CD4-positive, alpha-beta memory T cell (primary cell): ENCODE measurements at regions not wholly inside any gene's neighbourhood (a gene's known extent, or its start where the extent isn't known, plus 50 kb on each side); places are given as distances from the start of the nearest gene placed in this dataset.

Experiments used
- CTCF ChIA-PET: fragments of 350-600 bp; sonication (Branson Sonifier 250); formaldehyde crosslinking; loops from one replicate; lab custom pipeline; 2021; ENCODE audit warnings: inconsistent platforms; ENCODE audit not compliant: partially characterized antibody; lab: Charles Lee
- POLR2A ChIA-PET: fragments of 350-600 bp; sonication (Branson Sonifier 250); formaldehyde crosslinking; loops from one replicate; lab custom pipeline; 2021; ENCODE audit not compliant: partially characterized antibody; lab: Charles Lee
- DNase-seq, 5 donors: peaks; one replicate each; pipeline versions ENCODE4 v3.0.0 to v3.0.0-alpha.2; 2020 to 2022; ENCODE audit warnings: mixed read lengths in 1 of 5
- H3K27ac ChIP-seq: one replicate; pipeline ENCODE4 v1.7.0; 2013; ENCODE audit warnings: low read depth, low read length
- H3K27me3 ChIP-seq: 2 replicates; pipeline ENCODE4 v1.7.0; 2013; ENCODE audit warnings: mild to moderate bottlenecking, low read length, moderate library complexity; ENCODE audit not compliant: insufficient read depth
- H3K36me3 ChIP-seq: 2 replicates; pipeline ENCODE4 v1.7.0; 2013; ENCODE audit warnings: mild to moderate bottlenecking, low read length, moderate library complexity; ENCODE audit not compliant: insufficient read depth
- H3K4me1 ChIP-seq: 2 replicates; pipeline ENCODE4 v1.7.0; 2013; ENCODE audit warnings: mild to moderate bottlenecking, low read length, moderate library complexity; ENCODE audit not compliant: insufficient read depth
- H3K4me3 ChIP-seq, 2 donors: one replicate each; pipeline ENCODE4 v1.7.0; 2013; ENCODE audit warnings: low read length in 2 of 2, mild to moderate bottlenecking in 1 of 2
- H3K9me3 ChIP-seq, 2 donors: one replicate each; pipeline ENCODE4 v1.7.0; 2013; ENCODE audit warnings: low read length in 2 of 2, control low read depth in 1 of 2; ENCODE audit not compliant: control insufficient read depth in 1 of 2
- H3K27ac Mint-ChIP-seq, 7 donors: one replicate each; pipeline ENCODE4 v1.8.0; 2020 to 2021; ENCODE audit warnings: mixed read lengths in 7 of 7, mild to moderate bottlenecking in 6 of 7, inconsistent platforms in 3 of 7, moderate library complexity in 3 of 7
- H3K27me3 Mint-ChIP-seq, 2 donors: one replicate each; pipeline ENCODE4 v1.8.0; 2020 to 2021; ENCODE audit warnings: mixed read lengths in 2 of 2
- H3K36me3 Mint-ChIP-seq, 2 donors: one replicate each; pipeline ENCODE4 v1.8.0; 2020 to 2021; ENCODE audit warnings: mixed read lengths in 2 of 2, inconsistent platforms in 1 of 2, mild to moderate bottlenecking in 1 of 2
- H3K4me1 Mint-ChIP-seq, 4 donors: one replicate each; pipeline ENCODE4 v1.8.0; 2020 to 2021; ENCODE audit warnings: mixed read lengths in 4 of 4, mild to moderate bottlenecking in 1 of 4
- H3K4me3 Mint-ChIP-seq, 8 donors: one replicate each; pipeline ENCODE4 v1.8.0; 2020 to 2021; ENCODE audit warnings: mixed read lengths in 8 of 8, mild to moderate bottlenecking in 7 of 8, moderate library complexity in 6 of 8, inconsistent platforms in 3 of 8
- H3K9me3 Mint-ChIP-seq, 8 donors: one replicate each; pipeline ENCODE4 v1.8.0; 2020 to 2021; ENCODE audit warnings: mixed read lengths in 8 of 8, mild to moderate bottlenecking in 5 of 8, inconsistent platforms in 3 of 8, moderate library complexity in 1 of 8
- intact Hi-C: fragments of 100-400 bp; cut with micrococcal nuclease; formaldehyde crosslinking; loops from one replicate; pipeline ENCODE4 v1.15.1; 2023

DNA sequence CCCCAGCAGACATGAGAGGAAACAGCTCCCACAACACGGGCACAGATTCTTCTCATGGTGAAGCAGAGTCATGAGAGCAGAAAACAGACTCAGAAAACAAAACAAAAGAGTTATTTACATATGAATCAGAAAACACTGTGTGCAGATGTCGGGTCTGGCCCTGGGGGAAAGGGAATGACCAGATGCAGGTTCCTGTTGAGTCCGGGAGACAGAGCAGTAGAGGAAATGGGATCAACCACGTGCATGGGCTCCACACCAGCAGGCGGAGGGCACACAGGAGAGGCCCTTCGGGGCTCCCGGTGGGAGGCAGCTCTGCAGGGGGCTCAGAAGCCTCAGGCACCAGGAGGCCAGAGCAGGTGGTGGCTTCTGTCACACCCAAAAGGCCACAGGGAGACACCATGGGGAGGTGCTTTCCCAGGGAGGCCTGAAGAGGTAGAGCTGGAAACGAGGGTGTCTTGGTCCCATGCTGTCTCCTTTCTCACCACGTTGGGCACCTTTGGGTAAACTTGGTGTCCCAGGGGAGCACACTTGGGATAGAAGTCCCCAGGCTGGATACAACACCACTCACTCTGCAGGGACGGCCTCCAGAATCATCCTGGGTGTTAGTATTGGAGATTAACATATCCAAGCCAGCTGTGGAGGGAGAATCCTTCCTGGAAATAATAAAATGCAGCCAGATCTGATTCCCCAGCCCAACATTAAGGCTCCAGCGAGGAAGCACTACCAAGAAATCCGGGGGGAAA is 764.7 kb downstream of the BRD1 start:
- Histone ChIP-seq H3K36me3 (no peaks in the 10 kb centered on the region), H3K4me1 (no peaks in the 10 kb centered on the region), H3K4me3 (no peak overlapping the region), H3K27me3 (no peaks in the 10 kb centered on the region), H3K27ac (no peak overlapping the region), H3K9me3 (no peaks in the 10 kb centered on the region)
- POLR2A ChIA-PET, result no interaction called here
- intact Hi-C loops, result no loop called here
- no peaks in the 10 kb centered on the region for H3K36me3 Mint-ChIP-seq
- H3K27me3 Mint-ChIP-seq, result peaks cover 7 to 20% of the 10 kb centered on the region in 2 donors
- H3K27ac Mint-ChIP-seq, result no peak overlapping the region
- CTCF ChIA-PET, result no interaction called here
- no peaks in the 10 kb centered on the region for H3K4me1 Mint-ChIP-seq
- peaks cover 0 to 1% (median 0%) of the 10 kb centered on the region in 8 donors for H3K9me3 Mint-ChIP-seq
- H3K4me3 Mint-ChIP-seq, result no peak overlapping the region
- DNase-seq, result no peak

DNA sequence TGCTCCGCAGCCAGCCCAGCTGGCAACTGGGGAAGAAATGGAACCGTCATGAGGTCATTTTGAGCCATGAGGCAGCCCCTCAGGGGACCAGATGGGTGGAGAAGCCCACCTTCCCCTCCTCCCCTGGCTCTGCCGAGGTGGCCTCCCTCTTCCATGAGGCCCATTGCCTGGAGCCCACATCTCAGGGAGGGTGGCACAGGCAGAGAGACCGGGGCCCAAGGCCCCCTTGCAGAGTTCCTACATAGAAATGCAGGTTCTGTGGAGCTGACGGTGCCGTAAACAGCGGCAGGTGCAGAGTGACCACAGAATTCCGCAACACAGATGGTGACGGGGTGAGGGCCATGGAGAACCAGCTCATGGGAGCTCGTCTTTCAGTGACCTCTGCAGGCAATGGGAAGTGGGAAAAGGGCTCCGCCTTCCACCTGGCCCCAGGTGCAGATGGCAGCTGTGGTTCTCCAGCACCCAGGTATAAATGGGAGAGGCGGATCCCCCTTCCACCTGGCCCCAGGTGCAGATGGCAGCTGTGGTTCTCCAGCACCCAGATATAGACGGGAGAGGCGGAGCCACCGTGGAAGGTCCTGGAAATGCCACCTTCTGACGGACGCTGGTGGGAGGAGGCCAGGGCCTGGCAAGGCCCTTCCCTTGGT is 765.4 kb downstream of the BRD1 start:
- Histone ChIP-seq H3K27me3 (no peaks in the 10 kb centered on the region), H3K36me3 (no peaks in the 10 kb centered on the region), H3K9me3 (no peaks in the 10 kb centered on the region), H3K4me1 (no peaks in the 10 kb centered on the region), H3K27ac (no peak overlapping the region), H3K4me3 (no peak overlapping the region)
- Mint-ChIP-seq H3K9me3 (peaks cover 0 to 1% (median 0%) of the 10 kb centered on the region in 8 donors), H3K36me3 (no peaks in the 10 kb centered on the region), H3K4me1 (no peaks in the 10 kb centered on the region), H3K4me3 (no peak overlapping the region), H3K27me3 (peaks cover 7 to 24% of the 10 kb centered on the region in 2 donors), H3K27ac (no peak overlapping the region)
- DNase-seq, result no peak
- intact Hi-C loops, result no loop called here
- POLR2A ChIA-PET, result no interaction called here
- CTCF ChIA-PET, result no interaction called here

DNA sequence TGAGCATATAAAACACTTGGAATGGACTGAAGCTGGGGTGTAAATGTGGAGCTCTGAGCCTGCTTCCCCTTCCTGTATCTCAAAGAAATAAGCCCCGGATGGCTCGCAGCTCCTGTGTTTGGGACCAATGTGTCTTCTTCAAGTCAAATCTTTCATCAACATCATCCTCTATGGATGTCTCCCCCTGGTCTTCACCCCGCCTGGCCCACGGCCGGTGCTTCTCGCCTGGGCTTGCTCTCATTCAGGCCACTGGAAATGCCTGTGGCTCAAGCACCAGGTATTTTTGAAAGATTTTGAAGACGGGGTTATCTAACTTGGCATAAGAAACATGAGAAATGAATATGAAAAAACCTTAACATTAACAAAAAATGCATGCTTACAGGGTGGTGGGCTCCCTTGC is 769.8 kb downstream of the BRD1 start:
- Mint-ChIP-seq H3K36me3 (no peaks in the 10 kb centered on the region), H3K4me1 (no peaks in the 10 kb centered on the region), H3K9me3 (peaks cover 0 to 1% (median 0%) of the 10 kb centered on the region in 8 donors), H3K4me3 (no peak overlapping the region), H3K27ac (no peak overlapping the region), H3K27me3 (peaks cover 5 to 23% of the 10 kb centered on the region in 2 donors)
- H3K4me3 ChIP-seq, result no peak overlapping the region
- no peak overlapping the region for H3K27ac ChIP-seq
- intact Hi-C loops, result loop anchor here (10.0 kb wide), 1 partner anchor 1703 kb away; no protein-coding TSS in a partner anchor
- no peaks in the 10 kb centered on the region for H3K9me3 ChIP-seq
- ChIA-PET CTCF (no interaction called here), POLR2A (no interaction called here)
- H3K36me3 ChIP-seq, result no peaks in the 10 kb centered on the region
- no peak for DNase-seq
- H3K4me1 ChIP-seq, result no peaks in the 10 kb centered on the region
- no peaks in the 10 kb centered on the region for H3K27me3 ChIP-seq

DNA sequence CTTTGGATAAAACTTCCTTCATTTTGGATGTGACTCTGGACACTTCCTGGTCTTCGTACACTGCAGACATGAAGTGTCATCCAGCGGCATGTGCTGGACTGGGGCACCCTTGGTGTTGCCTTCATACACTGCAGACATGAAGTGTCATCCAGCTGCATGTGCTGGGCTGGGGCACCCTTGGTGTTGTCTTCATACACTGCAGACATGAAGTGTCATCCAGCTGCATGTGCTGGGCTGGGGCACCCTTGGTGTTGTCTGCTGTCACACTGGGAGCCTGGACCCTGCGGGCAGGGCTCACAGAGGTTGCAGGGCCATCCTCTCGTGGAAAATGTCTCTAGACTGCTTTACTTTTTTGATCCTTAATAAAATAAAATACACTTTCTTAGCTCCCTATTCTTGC is 771.4 kb downstream of the BRD1 start:
- intact Hi-C loops, result loop anchor here (10.0 kb wide), 1 partner anchor 1702 kb away; no protein-coding TSS in a partner anchor
- Histone ChIP-seq H3K4me1 (no peaks in the 10 kb centered on the region), H3K27ac (no peak overlapping the region), H3K27me3 (no peaks in the 10 kb centered on the region), H3K4me3 (no peak overlapping the region), H3K36me3 (no peaks in the 10 kb centered on the region), H3K9me3 (no peaks in the 10 kb centered on the region)
- Mint-ChIP-seq H3K27me3 (peaks cover 3 to 23% of the 10 kb centered on the region in 2 donors), H3K27ac (no peak overlapping the region), H3K4me3 (no peak overlapping the region), H3K36me3 (no peaks in the 10 kb centered on the region), H3K9me3 (no peaks in the 10 kb centered on the region), H3K4me1 (peaks cover 0 to 2% (median 0%) of the 10 kb centered on the region in 4 donors)
- no peak for DNase-seq
- ChIA-PET POLR2A (no interaction called here), CTCF (no interaction called here)

DNA sequence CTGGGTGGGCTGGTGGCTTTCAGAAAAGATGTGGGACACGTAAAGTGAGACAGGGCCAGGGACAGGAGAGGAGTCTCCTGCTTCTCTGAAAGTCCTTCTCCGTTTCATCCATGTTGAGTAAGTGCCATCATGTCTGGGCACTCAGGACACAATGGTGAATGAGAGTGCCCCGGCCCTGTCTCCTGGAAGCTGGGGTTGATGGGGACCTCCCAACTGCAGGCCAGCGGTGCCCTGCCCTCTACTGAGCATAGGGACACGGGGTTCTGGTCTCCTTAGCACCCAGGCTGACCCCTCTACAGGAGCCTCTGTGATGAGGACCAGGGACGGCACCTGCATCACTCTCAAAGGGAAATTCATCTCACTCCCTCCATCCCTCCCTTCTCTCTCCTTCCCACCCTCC is 772.3 kb downstream of the BRD1 start:
- H3K27ac ChIP-seq, result no peak overlapping the region
- intact Hi-C loops, result loop anchor here (10.0 kb wide), 1 partner anchor 1701 kb away; no protein-coding TSS in a partner anchor
- no peak overlapping the region for H3K4me3 Mint-ChIP-seq
- peaks cover 0 to 2% (median 0%) of the 10 kb centered on the region in 4 donors for H3K4me1 Mint-ChIP-seq
- ChIA-PET CTCF (no interaction called here), POLR2A (no interaction called here)
- no peaks in the 10 kb centered on the region for H3K4me1 ChIP-seq
- H3K36me3 ChIP-seq, result no peaks in the 10 kb centered on the region
- no peaks in the 10 kb centered on the region for H3K27me3 ChIP-seq
- peaks cover 3 to 23% of the 10 kb centered on the region in 2 donors for H3K27me3 Mint-ChIP-seq
- no peaks in the 10 kb centered on the region for H3K9me3 Mint-ChIP-seq
- H3K4me3 ChIP-seq, result no peak overlapping the region
- H3K27ac Mint-ChIP-seq, result no peak overlapping the region
- no peaks in the 10 kb centered on the region for H3K36me3 Mint-ChIP-seq
- no peak for DNase-seq
- H3K9me3 ChIP-seq, result no peaks in the 10 kb centered on the region

DNA sequence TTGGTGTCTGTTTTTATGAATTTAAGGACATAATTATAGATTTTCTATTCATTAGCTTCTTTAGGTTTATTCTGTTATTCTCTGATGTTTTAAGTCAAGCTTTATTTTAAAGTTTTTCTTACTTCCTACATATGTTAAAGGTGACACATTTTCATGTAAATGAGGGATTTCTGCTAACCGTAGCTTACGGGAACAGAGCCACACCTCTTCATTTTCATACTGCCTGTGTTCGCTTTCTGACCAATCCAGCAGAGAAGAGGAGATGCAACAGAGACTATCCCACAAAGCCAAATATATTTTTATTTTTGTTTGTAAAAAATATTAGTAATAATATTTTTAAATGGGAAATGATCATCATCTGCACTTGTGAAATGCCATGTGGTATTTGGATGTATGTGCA is 774.1 kb downstream of the BRD1 start:
- H3K9me3 ChIP-seq, result no peaks in the 10 kb centered on the region
- Mint-ChIP-seq H3K36me3 (no peaks in the 10 kb centered on the region), H3K4me1 (peaks cover 0 to 2% (median 0%) of the 10 kb centered on the region in 4 donors), H3K4me3 (no peak overlapping the region), H3K27me3 (peaks cover 0 to 22% of the 10 kb centered on the region in 2 donors), H3K27ac (no peak overlapping the region), H3K9me3 (no peaks in the 10 kb centered on the region)
- no peak overlapping the region for H3K27ac ChIP-seq
- no peaks in the 10 kb centered on the region for H3K36me3 ChIP-seq
- ChIA-PET POLR2A (no interaction called here), CTCF (no interaction called here)
- intact Hi-C loops, result loop anchor here (10.0 kb wide), 1 partner anchor 1699 kb away; no protein-coding TSS in a partner anchor
- H3K4me1 ChIP-seq, result no peaks in the 10 kb centered on the region
- no peaks in the 10 kb centered on the region for H3K27me3 ChIP-seq
- DNase-seq, result no peak
- H3K4me3 ChIP-seq, result no peak overlapping the region

DNA sequence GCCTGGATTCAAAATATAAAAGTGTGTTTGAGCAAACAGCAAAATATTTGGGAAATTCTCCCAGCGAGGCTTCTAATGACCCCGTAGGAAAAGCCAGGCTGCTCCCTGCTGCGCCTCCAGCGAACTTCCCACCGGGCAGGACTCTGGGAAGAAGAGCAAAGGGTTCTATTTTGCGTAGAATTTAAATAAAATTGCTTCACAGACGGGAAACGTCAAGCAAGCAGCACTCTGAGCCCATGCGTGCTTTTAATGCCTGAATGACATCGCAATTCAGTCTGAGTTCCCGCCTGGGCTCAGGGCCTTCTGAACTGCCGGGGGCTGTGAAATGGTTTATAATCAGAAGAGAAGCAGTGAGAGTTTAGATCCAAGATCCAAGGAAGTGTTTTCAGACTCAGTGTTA is 775.1 kb downstream of the BRD1 start:
- H3K27me3 Mint-ChIP-seq, result peaks cover 0 to 16% of the 10 kb centered on the region in 2 donors
- Histone ChIP-seq H3K4me1 (no peaks in the 10 kb centered on the region), H3K4me3 (no peak overlapping the region), H3K36me3 (no peaks in the 10 kb centered on the region), H3K27ac (no peak overlapping the region), H3K27me3 (no peaks in the 10 kb centered on the region), H3K9me3 (no peaks in the 10 kb centered on the region)
- DNase-seq, result no peak
- no peaks in the 10 kb centered on the region for H3K9me3 Mint-ChIP-seq
- no peaks in the 10 kb centered on the region for H3K36me3 Mint-ChIP-seq
- H3K4me1 Mint-ChIP-seq, result peaks cover 0 to 2% (median 1%) of the 10 kb centered on the region in 4 donors
- intact Hi-C loops, result loop anchor here (10.0 kb wide), 1 partner anchor 1698 kb away; no protein-coding TSS in a partner anchor
- CTCF ChIA-PET, result no interaction called here
- POLR2A ChIA-PET, result no interaction called here
- peak overlapping the region in 1 of 7 donors; percentile 48 for H3K27ac Mint-ChIP-seq
- H3K4me3 Mint-ChIP-seq, result peak overlapping the region in 7 of 8 donors; percentile 79 to 92 (median 83)
